ENCODE measurements at regions not wholly inside any gene's neighbourhood (a gene's known extent, or its start where the extent isn't known, plus 50 kb on each side); places are given as distances from the start of the nearest gene placed in this dataset.

GRCh38 chr11:15710580-15711275, 596.0 kb downstream of the INSC start:
- DNase-seq (ENCODE audit: low spot score): no peak
- Histone ChIP-seq H3K4me1 (replicated peaks) (no peaks in the 10 kb centered on the region), H3K36me3 (no peaks in the 10 kb centered on the region), H3K4me3 (no peak overlapping the region), H3K9me3 (no peaks in the 10 kb centered on the region), H3K27ac (no peak overlapping the region), H3K27me3 (replicated peaks; ENCODE audit: insufficient read depth) (no peaks in the 10 kb centered on the region)
- intact Hi-C loops (cut with DNase I): no loop called here
- TF ChIP-seq POLR2A (IDR thresholded peaks at IDR 0.05) (no peak), CTCF (IDR thresholded peaks at IDR 0.05) (no peak), POLR2AphosphoS5 (IDR thresholded peaks at IDR 0.05) (no peak)
- WGBS: 82% methylated on average over 3 of the region's 3 CpGs

GRCh38 chr11:15711311-15711710, 596.6 kb downstream of the INSC start:
- Histone ChIP-seq H3K9me3 (no peaks in the 10 kb centered on the region), H3K36me3 (no peaks in the 10 kb centered on the region), H3K27me3 (replicated peaks; ENCODE audit: insufficient read depth) (no peaks in the 10 kb centered on the region), H3K4me3 (no peak overlapping the region), H3K4me1 (replicated peaks) (no peaks in the 10 kb centered on the region), H3K27ac (no peak overlapping the region)
- no peak for TF ChIP-seq POLR2AphosphoS5 (IDR thresholded peaks at IDR 0.05)
- TF ChIP-seq POLR2A (IDR thresholded peaks at IDR 0.05): no peak
- no peak for TF ChIP-seq CTCF (IDR thresholded peaks at IDR 0.05)
- no peak for DNase-seq (ENCODE audit: low spot score)
- intact Hi-C loops (cut with DNase I): no loop called here
- WGBS: 80% methylated on average over 2 of the region's 2 CpGs

- no peak for TF ChIP-seq POLR2A (IDR thresholded peaks at IDR 0.05)
- TF ChIP-seq CTCF (IDR thresholded peaks at IDR 0.05): no peak
- no peak for TF ChIP-seq POLR2AphosphoS5 (IDR thresholded peaks at IDR 0.05)
- no peaks in the 10 kb centered on the region for H3K4me1 ChIP-seq (replicated peaks)
- H3K36me3 ChIP-seq: no peaks in the 10 kb centered on the region
- H3K9me3 ChIP-seq: no peaks in the 10 kb centered on the region
- WGBS: 68% methylated on average over 6 of the region's 6 CpGs
- DNase-seq (ENCODE audit: low spot score): no peak
- H3K27me3 ChIP-seq (replicated peaks; ENCODE audit: insufficient read depth): no peaks in the 10 kb centered on the region
- H3K4me3 ChIP-seq: no peak overlapping the region
- intact Hi-C loops (cut with DNase I): no loop called here
- H3K27ac ChIP-seq: no peak overlapping the region
Measured at GRCh38 chr11:15714641-15715399, 600.1 kb downstream of the INSC start.

GRCh38 chr11:15716550-15716949, 601.8 kb downstream of the INSC start:
- intact Hi-C loops (cut with DNase I): no loop called here
- TF ChIP-seq POLR2A (IDR thresholded peaks at IDR 0.05) (no peak), CTCF (IDR thresholded peaks at IDR 0.05) (no peak), POLR2AphosphoS5 (IDR thresholded peaks at IDR 0.05) (no peak)
- no peak overlapping the region for H3K4me3 ChIP-seq
- 88% methylated on average over 2 of the region's 2 CpGs for WGBS
- H3K9me3 ChIP-seq: no peaks in the 10 kb centered on the region
- no peaks in the 10 kb centered on the region for H3K27me3 ChIP-seq (replicated peaks; ENCODE audit: insufficient read depth)
- DNase-seq (ENCODE audit: low spot score): no peak
- no peaks in the 10 kb centered on the region for H3K36me3 ChIP-seq
- no peaks in the 10 kb centered on the region for H3K4me1 ChIP-seq (replicated peaks)
- H3K27ac ChIP-seq: no peak overlapping the region

- intact Hi-C loops (cut with DNase I): no loop called here
- no peak overlapping the region for H3K4me3 ChIP-seq
- no peak for DNase-seq (ENCODE audit: low spot score)
- H3K4me1 ChIP-seq (replicated peaks): peaks cover 4% of the 10 kb centered on the region
- no peaks in the 10 kb centered on the region for H3K36me3 ChIP-seq
- TF ChIP-seq CTCF (IDR thresholded peaks at IDR 0.05) (no peak), POLR2A (IDR thresholded peaks at IDR 0.05) (no peak), POLR2AphosphoS5 (IDR thresholded peaks at IDR 0.05) (no peak)
- no peak overlapping the region for H3K27ac ChIP-seq
- H3K27me3 ChIP-seq (replicated peaks; ENCODE audit: insufficient read depth): no peaks in the 10 kb centered on the region
- H3K9me3 ChIP-seq: no peaks in the 10 kb centered on the region
- WGBS: 72% methylated on average over 5 of the region's 5 CpGs
Measured at GRCh38 chr11:15720460-15720859, 605.7 kb downstream of the INSC start.
